CD4-positive, alpha-beta T cell treated with Interleukin-21 for 1 hour (primary cell): ENCODE measurements at regions not wholly inside any gene's neighbourhood (a gene's known extent, or its start where the extent isn't known, plus 50 kb on each side); places are given as distances from the start of the nearest gene placed in this dataset.

Experiments used
- DNase-seq: peaks from one replicate; pipeline ENCODE4 v3.0.0-alpha.2; 2020

DNA sequence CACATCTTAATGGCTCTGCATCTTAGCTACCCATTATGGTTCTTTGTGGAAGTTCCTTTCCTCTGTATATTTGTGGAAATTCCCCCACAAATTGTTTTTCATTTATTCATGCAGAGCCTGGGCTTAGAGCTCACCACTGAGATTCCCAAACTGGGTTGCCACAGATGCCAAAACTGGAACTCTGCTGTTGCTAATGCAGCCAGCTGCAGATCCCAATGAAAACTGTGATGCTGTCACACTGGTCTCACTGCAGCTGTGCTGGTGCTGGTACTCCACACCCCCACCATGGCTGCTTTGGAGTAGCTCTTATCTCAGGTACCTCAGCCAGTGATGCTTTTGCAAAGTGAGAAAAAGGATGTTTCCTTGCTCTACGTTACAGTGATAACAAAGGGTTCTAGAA lies 87.7 kb downstream of the DCK start:
- no peak for DNase-seq

DNA sequence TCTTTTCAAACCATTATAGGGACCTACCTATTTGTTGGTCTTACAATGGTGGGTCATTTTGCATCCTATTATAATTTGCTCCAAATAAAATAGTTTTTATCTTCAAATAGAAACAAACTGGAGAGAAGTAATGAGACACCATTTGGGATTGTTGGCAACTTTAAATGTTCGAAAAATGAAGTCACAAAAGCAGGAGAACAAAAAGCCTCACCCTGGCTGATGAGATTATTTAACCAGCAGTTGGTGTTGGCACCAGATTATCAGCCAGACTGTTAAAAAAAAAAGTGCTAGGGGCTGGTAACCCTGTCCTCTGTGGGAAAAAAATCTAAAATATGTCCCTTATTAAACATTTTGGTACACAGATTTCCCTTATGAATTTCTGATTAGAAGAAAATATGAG lies 100.3 kb downstream of the DCK start:
- no peak for DNase-seq

GRCh38 chr4:71094201-71094600 lies 100.8 kb downstream of the DCK start:
- no peak for DNase-seq

- no peak for DNase-seq
These were observed 101.7 kb downstream of the DCK start for GRCh38 chr4:71095141-71095540.

DNA sequence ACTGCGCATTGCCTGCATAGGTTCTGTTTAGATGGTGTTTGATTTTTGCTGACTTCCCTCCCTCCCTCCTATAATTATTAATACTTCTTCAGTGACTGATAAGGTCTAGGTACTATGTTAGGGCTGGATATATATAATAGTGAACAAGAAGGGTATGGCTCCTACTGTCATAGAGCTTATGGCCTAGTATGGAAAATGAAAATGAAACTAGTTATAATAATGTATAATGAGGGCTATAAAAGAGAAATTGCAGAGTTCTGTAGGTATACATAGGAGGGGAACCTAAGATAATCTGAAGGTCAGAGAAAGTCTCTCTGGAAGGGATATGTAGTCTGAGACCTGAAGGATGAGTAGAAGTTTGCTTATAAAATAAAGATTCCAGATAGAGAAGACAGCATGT lies 102.1 kb downstream of the DCK start:
- no peak for DNase-seq

- DNase-seq, result peak; percentile 45
These were observed 114.3 kb downstream of the DCK start for GRCh38 chr4:71107726-71108125.

GRCh38 chr4:71110499-71110898 lies 117.0 kb downstream of the DCK start:
- DNase-seq, result no peak

DNA sequence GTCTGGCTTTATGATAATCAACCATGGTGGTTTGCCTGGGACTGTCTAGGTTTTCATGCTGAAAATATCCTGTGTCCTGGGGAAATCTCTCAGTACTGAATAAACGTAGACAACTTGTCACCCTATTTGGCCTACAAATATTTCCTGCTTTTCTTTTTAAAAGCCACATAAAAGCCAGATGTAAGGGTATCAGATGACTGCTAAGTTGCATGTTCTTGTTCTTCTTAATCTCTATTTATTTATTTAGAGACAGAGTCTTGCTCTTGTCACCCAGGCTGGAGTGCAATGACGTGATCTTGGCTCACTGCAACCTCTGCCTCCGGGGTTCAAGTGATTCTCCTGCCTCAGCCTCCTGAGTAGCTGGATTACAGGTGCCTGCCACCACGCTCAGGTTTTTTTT lies 117.7 kb downstream of the DCK start:
- DNase-seq, result peak; percentile 49

GRCh38 chr4:71113294-71113693 lies 119.8 kb downstream of the DCK start:
- no peak for DNase-seq

DNA sequence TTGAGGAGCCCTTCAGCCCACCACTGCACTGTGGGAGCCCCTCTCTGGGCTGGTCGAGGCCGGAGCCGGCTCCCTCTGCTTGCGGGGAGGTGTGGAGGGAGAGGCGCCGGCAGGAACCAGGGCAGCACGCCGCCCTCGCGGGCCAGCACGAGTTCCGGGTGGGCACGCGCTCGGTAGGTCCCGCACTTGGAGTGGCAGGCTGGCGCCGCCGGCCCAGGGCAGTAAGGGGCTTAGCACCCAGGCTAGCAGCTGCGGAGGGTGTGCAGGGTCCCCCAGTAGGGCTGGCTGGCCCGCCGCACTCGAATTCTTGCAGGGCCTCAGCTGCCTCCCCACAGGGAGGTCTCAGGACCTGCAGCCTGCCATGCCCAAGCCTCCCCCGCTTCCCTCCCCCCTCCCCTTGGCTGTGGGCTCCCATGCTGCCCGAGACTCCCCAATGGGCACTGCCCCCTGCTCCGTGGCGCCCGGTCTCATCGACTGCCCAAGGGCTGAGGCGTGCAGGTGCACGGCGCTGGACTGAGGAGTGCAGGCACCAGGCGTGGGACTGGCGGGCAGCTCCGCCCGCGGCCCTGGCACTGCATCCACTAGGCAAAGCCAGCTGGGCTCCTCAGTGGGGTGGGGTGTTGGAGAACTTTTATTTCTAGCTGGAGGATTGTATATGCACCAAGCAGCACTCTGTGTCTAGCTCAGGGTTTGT lies 127.5 kb downstream of the DCK start:
- no peak for DNase-seq

DNA sequence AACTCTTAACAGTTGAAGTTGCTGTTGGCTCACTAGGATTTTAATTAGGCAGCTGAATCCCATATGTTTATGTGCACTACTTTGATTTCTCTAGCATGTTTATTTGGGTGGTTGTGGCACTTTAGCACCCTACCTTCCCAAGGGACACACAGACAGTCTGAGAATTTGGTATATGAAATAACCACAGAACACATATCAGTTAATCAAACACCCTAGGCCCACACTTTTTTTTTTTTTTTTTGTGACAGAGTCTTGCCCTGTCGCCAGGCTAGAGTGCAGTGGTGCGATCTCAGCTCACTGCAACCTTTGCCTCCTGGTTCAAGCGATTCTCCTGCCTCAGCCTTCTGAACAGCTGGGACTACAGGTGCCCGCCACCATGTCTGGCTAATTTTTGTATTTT lies 130.5 kb downstream of the DCK start:
- no peak for DNase-seq

GRCh38 chr4:71125137-71125536 lies 131.7 kb downstream of the DCK start:
- no peak for DNase-seq

DNA sequence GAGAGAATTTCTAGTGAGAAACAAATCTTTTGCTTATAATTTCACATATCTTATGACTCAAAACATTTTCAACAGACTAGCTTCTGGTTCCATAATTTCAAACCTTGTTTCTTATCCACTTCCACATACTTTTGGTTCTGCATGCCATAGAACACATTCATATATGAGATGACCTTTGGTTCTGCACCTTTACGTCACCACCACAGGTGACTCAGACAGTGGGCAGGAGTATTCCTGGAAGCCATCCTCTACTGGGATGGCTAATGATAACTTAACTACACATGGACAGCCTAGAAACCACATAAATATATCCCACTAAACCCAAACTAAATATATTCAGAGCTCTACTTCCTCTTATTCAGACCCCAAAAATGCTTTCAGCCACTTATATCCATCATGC lies 133.3 kb downstream of the DCK start:
- no peak for DNase-seq

DNA sequence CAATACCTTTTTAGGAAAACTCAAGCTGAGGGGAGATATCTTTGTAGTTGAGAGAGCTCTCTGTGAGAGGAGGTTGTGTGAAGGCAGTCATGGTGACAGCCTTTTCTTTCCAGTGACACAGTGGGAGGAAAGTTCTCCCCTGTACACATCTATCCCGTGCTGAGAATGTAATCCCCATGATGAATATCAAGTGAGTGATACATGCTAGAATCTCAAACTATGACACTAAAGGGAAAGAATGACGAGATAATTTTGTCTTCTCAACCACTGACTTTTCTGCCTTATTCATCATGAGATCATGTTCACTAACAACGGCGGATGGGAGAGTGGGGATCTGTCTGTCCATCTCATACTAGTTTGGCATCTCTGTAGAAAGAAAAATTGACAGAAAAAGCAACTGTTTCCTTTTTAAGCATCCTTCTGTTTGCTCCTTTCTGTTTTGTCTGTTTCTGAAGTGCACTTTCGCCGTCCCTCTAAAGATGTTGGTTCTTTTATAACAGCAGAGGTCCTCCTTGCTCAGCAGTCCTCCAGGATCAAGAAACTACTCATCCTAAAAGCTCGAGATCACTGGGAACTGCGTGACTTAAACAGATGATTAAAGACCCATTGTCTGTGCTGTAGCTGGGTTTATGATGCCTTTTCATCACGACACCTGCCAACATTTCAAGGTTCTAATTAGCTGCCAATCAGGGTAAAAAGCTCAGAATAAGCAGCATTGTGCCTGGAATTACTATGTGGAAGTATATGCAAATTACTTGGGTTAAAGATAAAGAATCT lies 137.6 kb downstream of the DCK start:
- no peak for DNase-seq

- no peak for DNase-seq
These were observed 139.0 kb downstream of the DCK start for GRCh38 chr4:71132486-71132885.

DNA sequence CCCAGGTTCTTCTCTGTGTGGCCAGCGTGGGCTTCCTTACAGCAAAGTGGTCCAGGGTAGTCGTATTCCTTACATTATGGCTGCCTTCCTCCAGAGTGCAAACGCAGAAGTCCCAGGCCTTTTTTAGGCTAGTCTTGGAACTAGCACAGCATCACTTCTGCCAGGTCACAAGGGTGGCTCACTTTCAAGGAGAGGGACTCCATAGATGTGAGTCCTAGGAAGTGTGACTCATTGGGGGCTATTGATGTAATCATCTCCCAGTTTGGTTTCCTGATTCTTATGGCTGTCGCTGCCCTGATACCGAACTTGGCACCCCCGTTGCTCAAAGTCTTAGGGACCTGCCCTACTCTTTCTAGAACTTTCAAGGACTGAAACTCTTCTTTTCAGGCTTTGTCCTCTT lies 140.0 kb downstream of the DCK start:
- DNase-seq, result no peak

- no peak for DNase-seq
These were observed 142.6 kb downstream of the DCK start for GRCh38 chr4:71136071-71136470.

DNA sequence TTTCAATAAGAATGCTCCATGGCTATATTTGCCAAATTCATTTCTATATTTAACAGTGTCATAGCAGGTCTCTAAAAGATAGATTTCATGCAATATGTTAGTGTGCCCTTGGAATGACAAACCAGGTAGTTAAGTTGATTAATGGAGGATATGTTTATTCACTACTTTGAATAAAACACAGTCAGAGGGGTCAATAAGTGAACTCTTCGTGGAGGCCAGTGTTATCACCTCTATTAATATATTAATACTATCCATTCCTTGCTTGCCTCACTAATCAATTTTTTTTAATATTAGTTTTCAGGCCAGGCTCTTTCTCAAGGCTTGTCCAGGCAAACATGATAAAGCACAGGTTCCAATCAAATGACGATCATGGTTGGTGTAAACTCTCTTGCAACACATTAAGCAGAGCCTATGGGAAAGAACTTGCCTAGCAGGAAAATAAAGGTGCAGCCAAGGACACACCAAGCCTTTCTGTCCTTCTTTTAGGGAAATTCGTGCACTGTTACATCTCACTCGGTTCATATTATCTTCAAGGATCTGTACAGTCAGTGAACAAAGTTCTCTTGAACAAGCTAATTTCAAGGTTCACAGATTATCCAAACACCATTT lies 144.7 kb downstream of the DCK start:
- DNase-seq, result no peak

GRCh38 chr4:71140563-71140962 lies 147.1 kb downstream of the DCK start:
- DNase-seq, result no peak

GRCh38 chr4:71141125-71141524 lies 147.7 kb downstream of the DCK start:
- peak; percentile 10 for DNase-seq

- no peak for DNase-seq
These were observed 153.8 kb downstream of the DCK start for GRCh38 chr4:71147261-71147660.

GRCh38 chr4:71148545-71148944 lies 155.1 kb downstream of the DCK start:
- no peak for DNase-seq

GRCh38 chr4:71151054-71151453 lies 157.6 kb downstream of the DCK start:
- no peak for DNase-seq

DNA sequence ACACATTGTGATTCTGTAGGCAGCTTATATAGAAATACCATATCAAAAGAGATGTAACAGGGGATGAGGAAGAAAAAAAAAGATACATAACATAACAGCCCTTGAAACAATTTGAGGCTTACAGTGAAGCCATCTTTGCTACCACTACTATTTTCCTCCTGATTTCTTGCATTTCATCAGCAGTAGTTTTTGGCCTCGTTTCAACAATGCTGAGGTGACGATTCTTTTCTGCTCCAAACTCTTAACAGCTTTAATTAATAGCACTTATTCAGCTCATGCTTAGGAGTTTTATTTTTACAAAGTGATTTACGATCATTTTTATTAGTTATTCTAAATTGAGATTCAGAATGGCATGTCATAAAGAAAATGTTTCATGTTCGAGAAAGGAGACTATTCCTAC lies 163.2 kb downstream of the DCK start:
- no peak for DNase-seq
